Suppressor macrophage treated with lipopolysaccharide for 4 hours (primary cell): ENCODE measurements at regions not wholly inside any gene's neighbourhood (a gene's known extent, or its start where the extent isn't known, plus 50 kb on each side); places are given as distances from the start of the nearest gene placed in this dataset.
"Not testable (repeated sequence)": the region's sequence is repeated elsewhere in the genome, so short reads cannot be mapped to it uniquely, and the experiment has no call there.

Experiments used
- DNase-seq: peaks from one replicate; pipeline ENCODE4 v3.0.0-alpha.2; 2020

DNA sequence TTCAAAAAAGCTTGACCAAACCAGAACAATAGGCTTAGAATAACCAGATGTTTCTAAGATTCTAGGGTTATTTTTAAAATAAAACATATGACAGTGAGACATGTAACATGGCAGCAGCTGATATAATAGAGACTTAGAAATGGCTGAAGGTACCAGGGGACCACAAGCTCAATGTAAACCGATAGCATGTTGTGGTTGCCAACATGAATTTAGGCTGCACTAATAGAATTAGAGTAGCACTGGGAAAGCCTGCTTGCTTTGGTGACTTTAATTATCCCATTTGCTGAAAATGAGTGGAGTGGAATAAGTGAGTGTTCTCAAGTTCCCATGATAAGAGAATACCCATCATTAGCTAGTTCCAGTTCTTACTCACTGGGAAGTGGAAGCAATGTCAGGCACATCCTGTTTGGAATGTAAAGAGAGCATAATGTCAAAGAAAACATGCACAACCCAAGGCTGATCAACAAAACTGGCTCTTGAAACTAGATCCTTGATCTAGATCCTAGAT is 621.2 kb upstream of the CDH5 start:
- no peak for DNase-seq

DNA sequence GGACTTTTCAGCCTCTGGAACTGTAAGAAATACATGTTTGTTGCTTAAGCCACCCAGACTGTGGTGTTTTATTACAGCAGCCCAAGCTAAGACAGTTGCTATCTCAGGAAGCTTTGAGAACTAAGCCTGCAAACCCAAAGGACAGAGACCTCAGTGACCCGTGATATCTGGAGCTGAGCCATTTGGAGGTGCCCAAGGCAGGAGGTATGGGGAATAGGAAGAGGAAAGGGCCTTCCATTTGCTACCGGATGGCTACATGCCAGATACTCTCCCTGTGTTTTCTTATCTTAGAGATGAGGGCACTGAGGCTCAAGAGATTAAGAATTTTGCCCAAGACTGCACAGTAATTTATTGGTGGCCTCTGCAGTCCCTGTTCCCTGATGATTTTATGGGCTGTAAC is 622.1 kb upstream of the CDH5 start:
- no peak for DNase-seq

DNA sequence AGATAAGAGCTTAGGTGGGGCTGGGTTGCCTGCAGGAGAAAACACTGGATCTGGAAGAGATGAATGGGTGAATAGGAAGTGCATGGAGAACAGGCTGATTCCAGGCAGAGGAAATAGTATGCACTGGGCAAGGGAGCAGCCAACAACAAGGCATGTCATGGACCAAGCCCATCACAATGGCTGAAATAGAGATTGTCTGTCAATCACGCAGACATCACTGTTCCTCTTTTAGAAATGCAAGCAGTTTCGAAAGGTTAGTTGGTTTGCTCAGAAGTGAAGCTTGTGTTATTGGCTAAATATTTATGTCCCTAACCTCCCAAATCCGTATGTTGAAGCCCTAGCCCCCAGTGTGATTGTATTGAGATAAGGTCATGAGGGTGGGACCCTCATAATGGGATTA is 621.7 kb upstream of the CDH11 start:
- DNase-seq: no peak

DNA sequence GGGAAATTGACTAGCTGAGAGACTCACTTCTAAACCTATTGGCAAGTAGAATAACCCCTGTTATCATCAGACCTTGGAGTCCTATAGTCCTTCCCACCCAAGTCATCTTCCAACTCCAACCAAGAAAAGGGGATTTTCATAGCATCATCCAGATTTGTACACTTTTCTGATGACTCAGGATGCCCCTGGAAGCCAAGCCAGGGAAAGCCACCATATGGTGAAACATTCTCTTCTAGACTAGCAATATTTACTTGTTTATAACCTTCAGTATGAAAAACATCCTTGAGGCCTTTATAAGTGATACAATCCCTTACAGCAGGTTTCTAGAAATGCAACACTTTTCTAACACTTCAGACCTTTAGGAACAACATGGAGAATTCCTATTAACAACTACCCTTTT is 618.8 kb upstream of the CDH11 start:
- peak; percentile 6 for DNase-seq

DNA sequence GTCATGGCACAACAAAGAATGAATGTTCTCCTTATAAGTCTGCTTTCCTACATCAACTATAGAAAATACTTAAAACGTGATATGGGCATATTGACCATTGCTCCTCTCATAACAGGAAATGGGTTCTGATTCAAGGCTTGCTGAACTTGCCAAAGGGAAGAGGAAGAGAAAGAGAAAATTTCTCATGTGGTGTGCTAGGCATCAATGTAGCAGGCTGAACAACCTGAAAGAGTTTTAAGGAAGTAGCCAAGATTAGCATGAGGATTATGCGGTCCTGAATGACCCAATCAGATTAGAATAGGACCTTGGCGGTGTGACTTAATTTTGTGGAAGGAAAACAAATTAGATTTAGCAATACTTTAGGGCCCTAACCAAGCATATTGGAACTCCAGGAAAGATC is 617.7 kb upstream of the CDH11 start:
- DNase-seq: peak; percentile 65

DNA sequence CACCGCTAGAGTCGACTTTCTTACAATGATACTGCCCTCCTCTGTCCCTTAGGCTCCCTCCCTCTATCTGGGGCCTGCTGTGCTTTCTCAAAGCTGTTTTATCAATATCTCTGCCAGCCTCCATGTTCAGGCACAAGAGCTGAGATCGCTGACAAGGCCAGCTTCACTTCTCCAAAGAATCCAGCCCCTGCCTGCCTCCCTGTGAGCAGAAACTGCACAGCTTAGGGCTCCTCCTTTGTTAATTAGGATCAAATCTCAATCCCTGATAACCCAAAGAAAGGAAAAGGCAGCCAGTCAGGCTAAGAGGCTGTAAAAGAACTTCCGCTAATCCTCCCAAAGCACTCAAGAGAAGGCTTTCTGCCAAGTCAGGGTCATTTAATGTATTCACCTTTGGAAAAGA is 616.0 kb upstream of the CDH11 start:
- DNase-seq: no peak

DNA sequence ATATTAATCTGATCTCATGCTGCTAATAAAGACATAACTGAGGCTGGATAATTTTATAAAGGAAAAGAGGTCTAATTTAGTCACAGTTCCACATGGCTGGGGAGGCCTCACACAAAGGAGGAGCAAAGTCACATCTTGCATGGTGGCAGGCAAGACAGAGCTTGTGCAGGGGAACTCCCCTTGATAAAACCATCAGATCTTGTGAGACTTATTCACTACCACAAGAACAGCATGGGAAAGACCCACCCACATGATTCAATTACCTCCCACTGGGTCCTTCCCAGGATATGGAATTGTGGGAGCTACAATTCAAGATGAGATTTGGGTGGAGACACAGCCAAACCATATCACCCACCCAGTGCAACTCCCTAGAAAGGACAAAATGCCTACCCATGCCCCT is 613.8 kb upstream of the CDH11 start:
- DNase-seq: not testable (repeated sequence)

DNA sequence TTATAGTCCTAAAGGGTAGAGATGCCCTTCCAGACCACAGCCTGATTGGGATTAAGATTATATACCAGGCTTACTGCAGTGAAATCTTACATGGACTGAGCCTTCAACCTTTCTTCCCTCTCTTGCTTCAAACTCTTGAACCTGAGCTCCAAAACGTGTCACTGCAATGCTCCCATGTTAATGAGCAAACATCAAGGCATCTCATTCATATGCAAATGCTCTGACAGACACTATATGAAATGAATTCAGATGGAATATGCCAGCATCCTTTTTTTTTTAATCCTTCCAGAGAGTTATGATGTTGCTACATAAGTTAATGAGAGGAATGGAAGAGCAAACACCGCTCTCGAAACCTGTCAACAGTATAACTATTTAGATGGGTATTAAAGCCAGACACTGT is 611.9 kb upstream of the CDH11 start:
- no peak for DNase-seq

DNA sequence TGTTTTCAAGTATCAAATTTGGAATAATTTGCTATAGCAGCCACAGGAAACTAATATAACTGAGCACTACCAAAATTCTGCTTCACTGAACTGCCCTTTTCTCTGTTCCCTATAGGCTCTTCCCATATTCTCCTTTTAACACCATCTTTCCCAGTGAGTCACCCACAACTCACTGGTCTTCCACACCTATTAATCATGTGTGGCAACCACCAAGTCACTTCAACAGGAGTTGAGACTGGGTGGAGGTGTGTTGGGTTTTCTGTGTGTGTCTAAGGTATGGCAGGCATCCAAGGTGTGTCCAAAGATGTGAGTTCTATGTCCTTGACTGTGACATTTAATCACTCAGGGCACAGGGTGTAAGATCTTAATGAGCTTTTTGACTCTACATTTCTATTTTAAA is 610.0 kb upstream of the CDH11 start:
- DNase-seq: no peak

DNA sequence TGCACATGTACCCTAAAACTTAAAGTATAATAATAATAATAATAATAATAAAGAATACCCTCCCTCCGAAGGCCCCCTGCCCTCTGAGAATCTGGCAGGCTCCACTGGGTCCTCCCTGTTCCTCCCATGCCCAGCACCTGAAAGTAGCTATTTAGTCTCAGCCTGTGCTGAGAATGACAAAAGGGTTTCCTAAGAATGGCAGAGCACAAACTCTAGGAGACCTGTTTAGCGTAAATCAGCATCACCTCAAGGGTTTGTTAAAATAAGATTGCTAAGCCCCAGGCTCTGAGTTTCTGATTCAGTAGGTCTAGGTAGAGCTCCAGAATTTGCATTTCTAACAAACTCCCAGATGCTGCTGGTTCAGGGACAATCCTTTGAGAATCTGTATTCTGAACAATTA is 606.8 kb upstream of the CDH11 start:
- DNase-seq: no peak

DNA sequence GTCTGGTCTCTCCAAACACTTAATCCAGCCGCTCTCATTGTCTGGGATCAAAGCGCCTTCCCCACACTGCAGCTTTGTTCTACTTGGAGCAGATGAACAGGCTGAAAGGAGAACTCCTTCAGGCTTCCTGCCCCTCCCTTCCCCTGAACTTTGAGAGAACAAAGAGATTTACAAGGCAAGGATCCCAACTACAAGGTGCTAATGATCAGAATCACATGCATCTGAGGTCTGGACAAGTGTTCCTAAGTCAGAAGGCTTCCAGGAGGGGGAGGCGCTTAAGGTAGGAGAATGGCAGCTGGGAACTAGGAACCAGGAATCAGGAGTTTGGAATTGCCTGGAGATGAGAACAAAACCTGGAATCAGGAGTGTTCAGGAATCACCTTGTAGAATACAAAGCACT is 606.3 kb upstream of the CDH11 start:
- DNase-seq: no peak

DNA sequence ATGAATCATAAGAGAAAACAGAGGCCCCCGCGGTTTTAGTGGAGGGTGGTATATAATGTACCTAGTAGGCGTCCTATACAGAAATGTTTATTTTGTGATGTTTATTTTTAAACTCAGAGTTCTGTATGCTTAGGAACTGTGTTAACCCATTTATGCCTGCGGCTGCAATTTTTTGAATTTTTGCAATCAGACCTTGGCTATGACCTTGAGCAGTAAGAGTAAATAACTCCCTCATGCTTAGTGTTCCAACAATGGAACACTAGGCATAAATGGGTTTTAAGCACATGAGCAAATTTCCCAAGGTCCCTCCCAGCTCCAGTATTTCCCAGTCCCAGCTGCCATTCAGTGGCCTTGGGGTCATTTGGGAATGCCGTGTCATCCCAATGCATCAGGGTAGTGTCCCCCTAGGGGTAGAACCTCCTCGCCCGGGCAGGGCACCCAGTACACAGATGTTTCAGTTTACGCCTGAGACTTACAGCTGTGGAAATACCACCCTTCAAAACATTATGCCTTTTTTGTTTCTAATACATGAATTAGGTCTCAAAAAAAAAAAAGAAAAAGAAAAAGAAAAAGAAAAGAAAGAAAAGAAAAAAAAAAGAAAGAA is 605.8 kb upstream of the CDH11 start:
- DNase-seq: no peak

DNA sequence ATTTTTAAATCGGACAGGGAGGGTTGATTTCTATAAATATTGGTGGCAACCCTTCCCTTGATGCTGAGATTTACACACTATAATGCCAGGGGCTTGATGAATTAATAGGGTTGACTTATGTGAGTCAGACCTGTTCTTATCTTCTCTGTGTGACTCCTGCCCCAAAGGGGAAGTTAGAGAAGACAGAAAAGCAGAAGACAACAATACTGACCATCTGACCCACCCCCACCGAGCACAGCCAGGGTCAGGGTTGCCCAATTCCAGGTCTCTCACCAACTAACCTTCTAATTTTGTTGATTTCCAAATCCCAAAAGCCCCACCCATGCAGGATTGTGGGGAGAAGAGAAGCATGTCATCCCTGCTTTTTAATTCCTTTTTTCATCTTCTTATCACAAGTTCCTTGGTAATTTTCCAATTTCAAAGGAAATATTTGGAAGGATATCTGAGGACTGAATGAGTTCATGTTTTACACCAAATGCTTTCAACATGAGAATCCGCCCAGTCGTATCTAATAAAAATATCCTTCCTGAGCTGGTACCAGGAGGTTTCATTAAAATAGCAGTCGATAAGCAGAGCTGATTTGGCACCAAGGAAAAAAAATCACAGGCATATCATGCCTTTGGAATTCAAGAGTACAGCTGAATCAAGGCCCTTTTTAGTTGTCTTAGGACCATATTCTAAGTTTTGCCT is 603.4 kb upstream of the CDH11 start:
- peak; percentile 40 for DNase-seq

DNA sequence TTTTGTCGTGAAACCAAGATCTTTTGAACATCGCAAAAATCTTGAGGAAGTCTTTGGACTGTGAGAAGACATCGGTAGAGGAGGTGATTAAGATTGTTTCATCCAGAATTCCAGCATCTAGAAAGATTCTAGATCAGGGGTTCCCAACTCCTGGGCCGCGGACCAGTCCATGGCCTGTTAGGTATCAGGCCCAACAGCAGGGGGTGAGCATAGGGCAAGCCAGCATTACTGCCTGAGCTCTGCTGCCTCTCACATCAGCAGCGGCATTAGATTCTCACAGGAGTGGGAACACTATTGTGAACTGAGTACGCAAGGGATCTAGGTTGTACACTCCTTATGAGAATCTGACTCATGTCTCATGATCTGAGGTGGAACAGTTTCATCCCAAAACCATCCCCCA is 600.6 kb upstream of the CDH11 start:
- DNase-seq: no peak

DNA sequence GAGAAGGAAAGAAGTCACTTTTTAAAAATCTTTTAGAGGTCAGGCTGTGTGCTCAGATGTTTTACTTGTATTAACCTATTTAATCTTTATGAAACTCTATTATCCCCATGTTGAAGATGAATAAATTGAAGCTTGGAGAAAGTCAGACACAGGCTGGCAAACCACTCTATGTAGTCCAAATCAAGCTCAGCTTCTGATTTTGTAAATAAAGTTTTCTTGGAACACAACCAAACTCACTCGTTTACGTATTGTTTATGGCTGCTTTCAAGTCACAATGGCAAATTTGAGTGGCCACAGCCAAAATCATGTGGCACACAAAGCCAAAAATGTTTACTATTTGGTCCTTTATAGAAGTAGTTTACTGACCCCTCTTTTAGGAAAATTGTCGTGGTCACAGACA is 596.0 kb upstream of the CDH11 start:
- DNase-seq: no peak

DNA sequence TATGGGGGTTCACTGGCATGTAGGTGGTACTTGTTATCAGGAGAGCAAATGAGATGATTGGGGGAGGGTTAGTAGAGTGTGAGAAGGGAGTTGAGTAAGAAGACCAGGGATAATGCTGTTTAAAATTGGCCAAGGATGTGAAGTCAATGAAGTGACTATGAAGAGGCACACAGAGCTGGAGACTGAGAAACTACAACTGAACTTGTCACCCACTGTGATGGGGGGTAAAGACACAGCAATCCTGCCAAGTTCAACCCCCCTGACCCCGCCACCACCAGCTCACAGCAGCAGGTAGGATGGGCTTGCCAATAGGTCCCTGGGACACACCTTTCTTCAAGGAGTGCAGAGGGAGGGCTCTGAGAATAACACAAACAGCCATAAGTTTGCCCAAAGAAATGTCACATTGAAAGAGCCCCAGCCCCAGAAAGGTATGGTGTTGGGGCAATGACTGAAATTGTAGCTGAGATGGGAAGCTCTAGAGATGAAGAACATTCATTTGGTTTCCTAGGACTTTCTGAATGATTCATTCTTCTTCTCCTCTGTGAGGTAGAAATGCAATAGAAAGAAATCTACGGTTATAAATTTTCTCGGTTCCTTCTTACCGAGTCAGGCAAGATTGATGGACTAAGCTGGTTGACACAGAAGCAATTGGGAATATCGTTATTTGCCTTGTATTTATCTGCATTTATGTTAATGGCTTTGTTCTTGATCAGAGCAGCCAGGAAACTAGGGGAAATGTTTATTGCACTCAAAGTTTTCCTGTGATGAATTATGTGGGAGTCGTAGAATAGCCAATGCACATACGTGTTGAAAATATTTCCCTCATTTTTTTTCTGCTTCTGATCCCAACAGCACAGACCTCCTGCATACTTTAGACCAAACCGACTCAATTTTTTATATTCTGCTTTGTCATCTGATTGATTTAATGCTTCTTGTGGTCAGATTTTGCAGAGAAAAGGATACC is 595.2 kb upstream of the CDH11 start:
- no peak for DNase-seq

DNA sequence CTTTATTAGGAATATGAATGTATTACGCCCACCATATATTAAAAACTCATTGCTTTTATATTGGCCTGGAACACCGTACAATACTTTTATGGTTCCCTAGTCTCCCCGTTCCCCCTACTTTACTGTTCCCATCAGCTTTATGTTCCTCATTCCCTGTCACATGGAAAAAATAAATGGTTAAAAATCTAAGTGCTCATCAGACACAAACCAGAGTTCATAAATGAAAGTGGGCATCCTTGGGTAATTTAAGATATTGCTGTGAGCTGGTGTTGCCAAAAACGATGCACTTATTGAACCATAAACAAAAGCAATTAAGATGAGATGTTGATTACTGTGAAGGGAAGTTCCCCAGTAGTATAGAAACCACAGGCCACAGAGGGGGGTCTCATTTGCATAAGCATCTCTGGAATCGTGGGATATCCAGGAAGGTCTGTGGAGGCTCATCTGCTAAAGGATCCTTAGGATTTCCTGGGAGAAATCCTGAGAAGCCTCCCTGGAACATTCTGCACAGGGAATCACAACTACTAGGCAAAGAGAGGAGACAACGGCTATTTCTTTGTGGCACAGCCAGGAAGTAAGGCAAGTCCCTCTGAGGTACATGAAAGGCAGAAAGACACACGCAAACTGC is 591.4 kb upstream of the CDH11 start:
- DNase-seq: no peak

DNA sequence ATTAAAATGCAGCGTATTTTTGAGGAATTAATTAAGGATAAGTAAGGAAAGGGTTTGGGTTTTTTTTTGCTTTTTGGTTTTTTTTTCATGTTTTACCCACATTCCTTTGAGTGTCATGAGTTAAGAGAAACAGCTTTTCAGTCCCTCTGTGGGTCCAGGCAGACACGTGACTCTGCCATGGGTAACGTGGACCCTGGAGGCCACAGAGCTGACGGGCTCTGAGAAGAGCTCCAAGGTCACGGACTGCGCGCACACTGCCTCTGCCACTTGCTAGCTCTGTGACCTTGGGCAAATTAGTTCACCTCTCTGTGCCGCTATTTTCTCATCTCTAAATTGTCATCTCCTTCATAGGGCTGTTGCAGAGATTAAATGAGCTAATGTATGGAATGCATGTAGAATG is 588.2 kb upstream of the CDH11 start:
- DNase-seq: no peak

DNA sequence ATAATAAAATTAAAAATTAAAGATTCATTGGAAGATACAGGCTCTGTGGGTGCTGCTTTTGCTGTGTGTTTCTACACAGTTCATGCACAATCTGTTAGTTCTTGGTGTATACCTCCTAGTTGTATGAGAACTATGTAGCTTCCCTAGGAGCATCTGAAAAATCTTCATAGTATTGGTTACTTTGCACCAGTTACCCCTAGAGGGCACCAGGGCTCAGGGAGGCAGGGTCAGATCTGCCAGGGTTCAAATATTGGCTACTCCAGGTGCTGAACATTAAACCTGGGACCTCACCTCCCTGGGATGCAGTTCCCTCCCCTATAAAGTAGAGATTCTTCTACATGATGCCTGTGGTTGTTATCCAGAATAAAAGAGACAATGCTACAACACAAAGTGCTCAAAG is 583.0 kb upstream of the CDH11 start:
- peak; percentile 10 for DNase-seq

DNA sequence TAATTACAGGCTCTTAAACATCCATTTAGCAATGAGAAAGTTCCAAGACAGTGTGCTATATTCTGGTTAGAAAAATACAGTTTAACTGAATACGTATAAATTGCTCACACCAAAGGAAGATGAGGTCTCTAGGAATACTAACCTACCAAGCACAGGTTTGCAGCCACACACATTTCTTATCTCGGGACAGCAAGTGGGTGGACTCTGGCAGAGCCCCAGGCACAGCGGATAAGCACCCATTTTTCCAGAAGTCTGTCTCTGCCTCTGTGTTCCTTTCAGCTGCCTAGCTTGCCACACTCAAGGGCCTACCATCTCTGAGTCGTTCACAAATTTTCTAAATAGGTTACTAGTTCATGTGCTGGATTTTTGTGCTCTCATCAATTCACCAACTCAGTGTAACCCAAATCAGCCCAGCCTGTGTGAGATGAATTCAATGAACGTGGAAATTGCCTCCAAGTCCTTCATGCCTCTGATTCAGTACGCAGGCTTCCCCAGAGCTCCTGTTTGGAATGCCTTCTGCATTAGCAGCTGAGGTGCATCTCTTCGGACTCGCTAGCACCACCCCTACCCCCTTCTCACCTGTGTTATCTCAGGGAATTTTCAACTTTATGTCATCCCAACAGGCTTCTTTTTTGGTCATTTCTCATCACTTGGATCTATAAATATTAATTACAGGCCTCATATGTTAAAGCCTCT is 581.0 kb upstream of the CDH11 start:
- DNase-seq: no peak

DNA sequence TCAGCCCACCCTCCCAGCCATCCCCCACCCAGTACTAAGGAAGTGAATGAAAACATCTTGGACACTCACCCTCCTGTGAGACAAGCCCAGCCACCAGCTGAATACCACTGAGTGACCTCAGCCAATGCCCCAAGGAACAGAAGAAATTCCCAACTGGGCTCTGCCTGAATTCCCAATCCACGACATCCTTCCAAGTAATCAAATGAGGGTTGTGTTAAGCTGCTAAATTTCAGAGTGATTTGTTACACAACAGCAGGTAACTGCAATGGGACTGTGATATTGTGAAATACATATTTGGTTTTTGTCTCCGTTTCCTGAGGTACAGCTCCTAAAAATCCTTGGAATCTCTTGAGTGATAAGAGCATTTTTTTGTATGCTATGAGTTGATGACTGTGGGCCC is 578.7 kb upstream of the CDH11 start:
- no peak for DNase-seq

DNA sequence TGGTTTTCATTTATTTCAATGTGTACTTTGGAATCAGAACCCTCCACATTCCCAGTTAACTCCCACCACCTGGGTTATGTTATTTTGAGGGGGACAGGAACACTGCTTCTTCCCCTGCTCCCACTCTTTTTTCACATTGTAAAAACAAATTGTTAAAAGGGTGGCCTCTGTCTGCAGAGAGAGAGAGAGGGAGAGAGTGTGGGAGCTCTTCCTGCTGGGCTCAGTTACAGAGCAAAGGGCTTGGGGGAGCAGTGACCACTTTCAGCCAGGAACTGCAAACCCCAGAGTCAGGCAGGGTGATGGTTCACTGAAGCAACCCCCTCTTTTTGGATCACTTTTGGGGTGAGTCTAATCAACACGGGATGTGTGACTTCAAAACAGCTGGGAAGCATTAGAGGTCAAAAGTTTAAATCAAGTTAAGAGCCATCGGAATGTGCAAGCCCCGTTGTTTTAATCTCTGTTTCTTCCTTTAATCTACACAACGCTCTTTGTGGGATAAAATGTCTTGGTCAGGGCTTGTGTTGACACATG is 577.0 kb upstream of the CDH11 start:
- no peak for DNase-seq
